OCI-LY7 (cell line): ENCODE measurements at regions not wholly inside any gene's neighbourhood (a gene's known extent, or its start where the extent isn't known, plus 50 kb on each side); places are given as distances from the start of the nearest gene placed in this dataset.

Source experiments
- CTCF ChIP-seq: fragments of 200-600 bp; sonication (generic); conservative IDR thresholded peaks from 2 replicates; pipeline ENCODE4 v1.5.1; 2014; ENCODE audit warnings: mild to moderate bottlenecking, antibody characterized with exemption, low read length, moderate library complexity, mixed read lengths
- EZH2phosphoT487 ChIP-seq: fragments of 200-600 bp; sonication (generic); IDR thresholded peaks from 2 replicates; pipeline ENCODE4 v1.6.1; 2018; ENCODE audit warnings: low read depth, borderline replicate concordance, mild to moderate bottlenecking, mixed run types, antibody characterized with exemption, low read length, moderate library complexity, mixed read lengths

- TF ChIP-seq CTCF: no peak
- TF ChIP-seq EZH2phosphoT487: no peak
These were observed 87.8 kb downstream of the RAP2A start for GRCh38 chr13:97521726-97522125.
